IMR-90 (cell line): ENCODE measurements at regions not wholly inside any gene's neighbourhood (a gene's known extent, or its start where the extent isn't known, plus 50 kb on each side); places are given as distances from the start of the nearest gene placed in this dataset.

Source experiments
- ATAC-seq: fragments of 200-7000 bp; cut with Tn5 transposase; 2 replicates; pipeline ENCODE4 v1.9.1; 2020; ENCODE audit warnings: low read depth, mild to moderate bottlenecking, moderate library complexity
- BruUV-seq: library from RNA; stranded (reverse); fragments of 400-500 nt; replicated peaks from 2 replicates; lab custom pipeline; 2021; lab: Mats Ljungman, UMichigan
- CTCF ChIA-PET: fragments of 300-600 bp; formaldehyde crosslinking; extraction: SDS; loops from one replicate; lab custom pipeline; 2021; ENCODE audit warnings: antibody characterized with exemption; lab: Yijun Ruan, JAX
- POLR2A ChIA-PET: fragments of 300-600 bp; sonication (Branson Sonifier 250); formaldehyde crosslinking; loops from one replicate; lab custom pipeline; 2022; ENCODE audit warnings: antibody characterized with exemption; ENCODE audit not compliant: unreplicated experiment; lab: Charles Lee
- DNase-seq: peaks from one replicate; pipeline ENCODE4 v3.0.0; 2013
- H2AFZ ChIP-seq: replicated peaks from 2 replicates; pipeline ENCODE3; 2013; ENCODE audit warnings: low read length, mild to moderate bottlenecking; ENCODE audit not compliant: poor library complexity
- H2AK5ac ChIP-seq: 2 replicates; pipeline ENCODE4 v1.6.1; 2013; ENCODE audit warnings: low read depth, low read length, inconsistent platforms
- H2AK9ac ChIP-seq: replicated peaks from 2 replicates; pipeline ENCODE3; 2013; ENCODE audit warnings: mild to moderate bottlenecking, low read depth, low read length, moderate library complexity; ENCODE audit not compliant: poor library complexity
- H2BK120ac ChIP-seq: 2 replicates; pipeline ENCODE4 v1.6.1; 2013; ENCODE audit warnings: low read depth, low read length, inconsistent platforms
- H2BK15ac ChIP-seq: 3 replicates; pipeline ENCODE4 v1.6.1; 2013; ENCODE audit warnings: low read depth, low read length, inconsistent platforms
- H2BK20ac ChIP-seq: 2 replicates; pipeline ENCODE4 v1.6.1; 2013; ENCODE audit warnings: low read depth, mild to moderate bottlenecking, inconsistent platforms, low read length, moderate library complexity
- H2BK5ac ChIP-seq: 2 replicates; pipeline ENCODE4 v1.6.1; 2013; ENCODE audit warnings: mild to moderate bottlenecking, low read depth, low read length, inconsistent platforms; ENCODE audit not compliant: poor library complexity, severe bottlenecking
- H3K14ac ChIP-seq: replicated peaks from 2 replicates; pipeline ENCODE4 v1.6.1; 2013; ENCODE audit warnings: low read depth, low read length, inconsistent platforms
- H3K18ac ChIP-seq: 2 replicates; pipeline ENCODE4 v1.6.1; 2013; ENCODE audit warnings: low read depth, low read length, control low read depth
- H3K23ac ChIP-seq: 2 replicates; pipeline ENCODE4 v1.6.1; 2013; ENCODE audit warnings: low read depth, low read length, inconsistent platforms
- H3K27ac ChIP-seq: 2 replicates; pipeline ENCODE4 v1.5.1; 2013; ENCODE audit warnings: mild to moderate bottlenecking, control low read depth, low read length; ENCODE audit not compliant: insufficient read depth
- H3K27me3 ChIP-seq: 2 replicates; pipeline ENCODE4 v1.6.1; 2013; ENCODE audit warnings: low read length; ENCODE audit not compliant: control insufficient read depth, insufficient read depth
- H3K36me3 ChIP-seq: 2 replicates; pipeline ENCODE4 v1.6.1; 2013; ENCODE audit warnings: low read length, mixed read lengths; ENCODE audit not compliant: control insufficient read depth, insufficient read depth
- H3K4ac ChIP-seq: 2 replicates; pipeline ENCODE4 v1.6.1; 2013; ENCODE audit warnings: low read depth, low read length, inconsistent platforms
- H3K4me1 ChIP-seq: 2 replicates; pipeline ENCODE4 v1.6.1; 2013; ENCODE audit warnings: low read length, mixed read lengths; ENCODE audit not compliant: control insufficient read depth, insufficient read depth
- H3K4me2 ChIP-seq: 2 replicates; pipeline ENCODE4 v1.6.1; 2013; ENCODE audit warnings: low read depth, mild to moderate bottlenecking, control low read depth, low read length, moderate library complexity
- H3K4me3 ChIP-seq: 2 replicates; pipeline ENCODE4 v1.5.1; 2013; ENCODE audit warnings: low read depth, mild to moderate bottlenecking, control low read depth, low read length, moderate library complexity; ENCODE audit not compliant: insufficient read depth
- H3K56ac ChIP-seq: 2 replicates; pipeline ENCODE4 v1.6.1; 2013; ENCODE audit warnings: low read length, inconsistent platforms; ENCODE audit not compliant: insufficient read depth; ENCODE audit errors: extremely low read depth
- H3K79me1 ChIP-seq, 2 experiments: 2 replicates each; pipeline ENCODE4 v1.6.1; 2013; ENCODE audit warnings: low read length in 2 of 2, inconsistent platforms in 1 of 2, low read depth in 1 of 2
- H3K9ac ChIP-seq: 2 replicates; pipeline ENCODE4 v1.6.1; 2013; ENCODE audit warnings: low read depth, low read length, control low read depth
- H3K9me1 ChIP-seq: 2 replicates; pipeline ENCODE4 v1.6.1; 2013; ENCODE audit warnings: low read length, inconsistent platforms; ENCODE audit not compliant: insufficient read depth
- H3K9me3 ChIP-seq: 2 replicates; pipeline ENCODE4 v1.6.1; 2013; ENCODE audit warnings: low read length; ENCODE audit not compliant: control insufficient read depth, insufficient read depth
- H4K20me1 ChIP-seq: 2 replicates; pipeline ENCODE4 v1.6.1; 2013; ENCODE audit warnings: low read length, inconsistent platforms; ENCODE audit not compliant: insufficient read depth
- H4K5ac ChIP-seq: 2 replicates; pipeline ENCODE4 v1.6.1; 2013; ENCODE audit warnings: mild to moderate bottlenecking, low read depth, low read length, control low read depth
- H4K8ac ChIP-seq, 2 experiments: 2 replicates each; pipeline ENCODE4 v1.6.1; 2013; ENCODE audit warnings: low read depth in 2 of 2, low read length in 2 of 2, control low read depth in 1 of 2, inconsistent platforms in 1 of 2
- H4K91ac ChIP-seq: 2 replicates; pipeline ENCODE4 v1.6.1; 2013; ENCODE audit warnings: low read depth, low read length, inconsistent platforms; ENCODE audit not compliant: insufficient read depth
- BHLHE40 ChIP-seq: fragments of 150-350 bp; IDR thresholded peaks from 2 replicates; pipeline ENCODE4 v1.6.1; 2016; ENCODE audit warnings: mild to moderate bottlenecking, low read depth, low read length
- CEBPB ChIP-seq: IDR thresholded peaks from 2 replicates; pipeline ENCODE4 v1.6.1; 2012; ENCODE audit warnings: low read depth, low read length, improper control_type of control experiment
- CHD1 ChIP-seq: IDR thresholded peaks from 2 replicates; pipeline ENCODE4 v1.6.1; 2012; ENCODE audit warnings: low read depth, low read length, improper control_type of control experiment
- ELK1 ChIP-seq: fragments of 150-350 bp; IDR thresholded peaks from 2 replicates; pipeline ENCODE4 v1.6.1; 2016; ENCODE audit warnings: low read depth, mild to moderate bottlenecking, low read length, moderate library complexity, borderline replicate concordance
- FOS ChIP-seq: fragments of 150-350 bp; IDR thresholded peaks from 2 replicates; pipeline ENCODE4 v1.6.1; 2016; ENCODE audit warnings: low read depth, low read length
- MAFK ChIP-seq: IDR thresholded peaks from 2 replicates; pipeline ENCODE4 v1.6.1; 2012; ENCODE audit warnings: low read depth, low read length, improper control_type of control experiment
- MAZ ChIP-seq: IDR thresholded peaks from 2 replicates; pipeline ENCODE4 v1.6.1; 2012; ENCODE audit warnings: low read depth, mild to moderate bottlenecking, low read length, improper control_type of control experiment, moderate library complexity, borderline replicate concordance
- MXI1 ChIP-seq: IDR thresholded peaks from 2 replicates; pipeline ENCODE4 v1.6.1; 2012; ENCODE audit warnings: low read depth, mild to moderate bottlenecking, low read length, moderate library complexity, borderline replicate concordance
- NFE2L2 ChIP-seq: fragments of 150-350 bp; IDR thresholded peaks from 2 replicates; pipeline ENCODE4 v1.6.1; 2016; ENCODE audit warnings: low read depth, mild to moderate bottlenecking, low read length
- POLR2A ChIP-seq: IDR thresholded peaks from 2 replicates; pipeline ENCODE4 v1.6.1; 2012; ENCODE audit warnings: mild to moderate bottlenecking, low read depth, low read length
- RAD21 ChIP-seq: IDR thresholded peaks from 2 replicates; pipeline ENCODE4 v1.6.1; 2012; ENCODE audit warnings: low read length, improper control_type of control experiment
- RCOR1 ChIP-seq: IDR thresholded peaks from 2 replicates; pipeline ENCODE4 v1.6.1; 2012; ENCODE audit warnings: mild to moderate bottlenecking, low read length, improper control_type of control experiment; ENCODE audit not compliant: insufficient replicate concordance
- RFX5 ChIP-seq: IDR thresholded peaks from 2 replicates; pipeline ENCODE4 v1.8.0; 2012; ENCODE audit warnings: low read depth, mild to moderate bottlenecking, low read length, moderate library complexity
- SMC3 ChIP-seq: fragments of 150-350 bp; IDR thresholded peaks from 2 replicates; pipeline ENCODE4 v1.6.1; 2016; ENCODE audit warnings: low read depth, mild to moderate bottlenecking, antibody characterized with exemption, low read length, moderate library complexity
- USF2 ChIP-seq: fragments of 150-350 bp; IDR thresholded peaks from 2 replicates; pipeline ENCODE4 v1.6.1; 2017; ENCODE audit warnings: mild to moderate bottlenecking, antibody characterized with exemption, low read length, low read depth
- dilution Hi-C: fragments of 300-500 bp; cut with HindIII; formaldehyde crosslinking; loops from one replicate; pipeline ENCODE4 v1.14.3; 2018; ENCODE audit warnings: low sequenced_read_pairs; ENCODE audit not compliant: unreplicated experiment
- in situ Hi-C: fragments of 300-500 bp; cut with MboI; formaldehyde crosslinking; loops from 3 replicates; pipeline ENCODE4 v1.14.3; 2019; ENCODE audit warnings: low sequenced_read_pairs, inconsistent platforms, mixed read lengths
- intact Hi-C: fragments of 100-400 bp; cut with micrococcal nuclease; formaldehyde crosslinking; loops from 2 replicates; pipeline ENCODE4 v1.10.0; 2022
- TF ChIP-seq, protein P1 (sequence below): conservative IDR thresholded peaks from 2 replicates; pipeline ENCODE4 v1.5.1; 2012; ENCODE audit warnings: mild to moderate bottlenecking, low read depth, low read length, improper control_type of control experiment

GRCh38 chr11:100602716-100603115 lies 84.4 kb upstream of the ARHGAP42 start:
- no peaks in the 10 kb centered on the region for H3K79me1 ChIP-seq
- H2BK15ac ChIP-seq, result no peak overlapping the region
- no peak overlapping the region for H2BK120ac ChIP-seq
- peak overlapping the region; percentile 11; the same call in 1 of the 2 replicates for H2AK5ac ChIP-seq
- H3K4me3 ChIP-seq, result no peak overlapping the region
- H3K14ac ChIP-seq, result peak overlapping the region; percentile 21; the same call in 1 of the 2 replicates
- H3K27ac ChIP-seq, result no peak overlapping the region
- no peak overlapping the region for H3K4ac ChIP-seq
- H4K5ac ChIP-seq, result no peak overlapping the region
- POLR2A ChIA-PET, result no interaction called here
- dilution Hi-C loops (no loop called here), in situ Hi-C loops (no loop called here), intact Hi-C loops (loop anchor here (1.0 kb wide), 1 partner anchor 9 kb away; no protein-coding TSS in a partner anchor)
- ATAC-seq (no peak), DNase-seq (no peak)
- no peaks in the 10 kb centered on the region for H3K9me1 ChIP-seq
- H3K36me3 ChIP-seq, result no peaks in the 10 kb centered on the region
- H3K23ac ChIP-seq, result no peak overlapping the region
- no TSS peak for BruUV-seq
- H3K4me1 ChIP-seq, result peaks cover 1% of the 10 kb centered on the region; the same call in 1 of the 2 replicates
- no peak overlapping the region for H3K18ac ChIP-seq
- no peaks in the 10 kb centered on the region for H4K20me1 ChIP-seq
- no peak overlapping the region for H2AFZ ChIP-seq
- H2AK9ac ChIP-seq, result no peak overlapping the region
- H3K9ac ChIP-seq, result no peak overlapping the region
- H3K9me3 ChIP-seq, result no peaks in the 10 kb centered on the region
- H3K4me2 ChIP-seq, result no peak overlapping the region
- H4K8ac ChIP-seq, result no peak overlapping the region
- TF ChIP-seq MXI1 (no peak), CHD1 (no peak), BHLHE40 (no peak), ELK1 (no peak), MAZ (no peak), RCOR1 (no peak), SMC3 (no peak), FOS (no peak), POLR2A (no peak), CEBPB (no peak), USF2 (no peak), MAFK (no peak), NFE2L2 (no peak), RFX5 (no peak), RAD21 (no peak)
- TF ChIP-seq, protein P1, sequence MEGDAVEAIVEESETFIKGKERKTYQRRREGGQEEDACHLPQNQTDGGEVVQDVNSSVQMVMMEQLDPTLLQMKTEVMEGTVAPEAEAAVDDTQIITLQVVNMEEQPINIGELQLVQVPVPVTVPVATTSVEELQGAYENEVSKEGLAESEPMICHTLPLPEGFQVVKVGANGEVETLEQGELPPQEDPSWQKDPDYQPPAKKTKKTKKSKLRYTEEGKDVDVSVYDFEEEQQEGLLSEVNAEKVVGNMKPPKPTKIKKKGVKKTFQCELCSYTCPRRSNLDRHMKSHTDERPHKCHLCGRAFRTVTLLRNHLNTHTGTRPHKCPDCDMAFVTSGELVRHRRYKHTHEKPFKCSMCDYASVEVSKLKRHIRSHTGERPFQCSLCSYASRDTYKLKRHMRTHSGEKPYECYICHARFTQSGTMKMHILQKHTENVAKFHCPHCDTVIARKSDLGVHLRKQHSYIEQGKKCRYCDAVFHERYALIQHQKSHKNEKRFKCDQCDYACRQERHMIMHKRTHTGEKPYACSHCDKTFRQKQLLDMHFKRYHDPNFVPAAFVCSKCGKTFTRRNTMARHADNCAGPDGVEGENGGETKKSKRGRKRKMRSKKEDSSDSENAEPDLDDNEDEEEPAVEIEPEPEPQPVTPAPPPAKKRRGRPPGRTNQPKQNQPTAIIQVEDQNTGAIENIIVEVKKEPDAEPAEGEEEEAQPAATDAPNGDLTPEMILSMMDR, result no peak
- no peak overlapping the region for H3K56ac ChIP-seq
- H2BK20ac ChIP-seq, result no peak overlapping the region
- CTCF ChIA-PET, result no interaction called here
- no peaks in the 10 kb centered on the region; the same call in 1 of the 2 replicates for H3K27me3 ChIP-seq
- no peak overlapping the region for H2BK5ac ChIP-seq
- no peak overlapping the region for H4K91ac ChIP-seq
